ENCODE measurements at regions not wholly inside any gene's neighbourhood (a gene's known extent, or its start where the extent isn't known, plus 50 kb on each side); places are given as distances from the start of the nearest gene placed in this dataset.
A peak's percentile ranks its signal among the peaks of the same experiment; 100 is the strongest.

DNA sequence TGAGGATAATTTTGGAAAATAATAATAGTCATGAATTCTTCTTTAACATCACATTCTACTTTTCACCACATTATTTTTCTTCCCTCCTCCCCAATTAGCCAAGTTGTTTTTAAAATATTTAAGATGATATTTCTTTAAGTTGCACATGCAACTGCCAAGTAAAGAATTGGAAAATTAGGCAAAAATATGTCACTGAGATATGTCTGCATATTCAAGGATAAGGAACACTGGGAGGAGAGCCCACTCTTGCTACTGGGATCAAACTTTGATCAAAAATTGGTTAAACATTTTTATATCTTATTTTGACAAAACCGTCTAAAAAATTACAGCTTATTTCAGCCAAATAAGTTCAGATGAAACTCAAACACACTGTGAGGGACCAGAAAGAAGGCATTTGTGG, 231.2 kb upstream of the TMTC1 start:
- no peak for DNase-seq

DNA sequence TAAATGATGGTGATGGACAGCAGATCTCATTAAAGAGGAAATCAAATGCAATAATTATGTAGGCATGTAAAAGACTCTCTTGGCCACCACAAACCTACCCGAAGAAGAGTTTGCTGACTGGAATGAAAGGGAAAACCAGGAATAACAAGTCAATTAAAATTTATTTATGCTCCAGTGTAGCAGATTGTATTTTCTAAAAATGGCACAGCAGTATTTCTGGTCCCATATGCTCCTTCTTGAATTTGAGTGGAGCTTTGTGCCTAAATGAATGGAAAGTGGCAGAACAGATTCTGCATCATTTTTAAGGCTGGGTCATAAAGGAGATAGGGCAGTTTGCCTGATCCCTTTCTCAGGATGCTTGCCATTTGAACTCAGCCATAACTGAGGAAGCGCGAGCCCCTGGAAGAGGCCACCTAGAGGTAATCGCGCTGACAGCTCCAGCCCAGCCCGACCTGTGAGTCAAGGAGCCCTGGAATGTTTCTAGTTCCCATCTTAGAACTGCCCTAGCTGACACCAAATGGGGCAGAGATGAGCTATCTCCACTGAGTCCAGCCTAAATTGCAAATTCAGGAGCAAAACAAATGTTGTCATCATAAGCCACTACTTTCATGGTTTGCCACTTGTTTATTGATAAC, 229.2 kb upstream of the TMTC1 start:
- DNase-seq, result peak; percentile 3 to 38

DNA sequence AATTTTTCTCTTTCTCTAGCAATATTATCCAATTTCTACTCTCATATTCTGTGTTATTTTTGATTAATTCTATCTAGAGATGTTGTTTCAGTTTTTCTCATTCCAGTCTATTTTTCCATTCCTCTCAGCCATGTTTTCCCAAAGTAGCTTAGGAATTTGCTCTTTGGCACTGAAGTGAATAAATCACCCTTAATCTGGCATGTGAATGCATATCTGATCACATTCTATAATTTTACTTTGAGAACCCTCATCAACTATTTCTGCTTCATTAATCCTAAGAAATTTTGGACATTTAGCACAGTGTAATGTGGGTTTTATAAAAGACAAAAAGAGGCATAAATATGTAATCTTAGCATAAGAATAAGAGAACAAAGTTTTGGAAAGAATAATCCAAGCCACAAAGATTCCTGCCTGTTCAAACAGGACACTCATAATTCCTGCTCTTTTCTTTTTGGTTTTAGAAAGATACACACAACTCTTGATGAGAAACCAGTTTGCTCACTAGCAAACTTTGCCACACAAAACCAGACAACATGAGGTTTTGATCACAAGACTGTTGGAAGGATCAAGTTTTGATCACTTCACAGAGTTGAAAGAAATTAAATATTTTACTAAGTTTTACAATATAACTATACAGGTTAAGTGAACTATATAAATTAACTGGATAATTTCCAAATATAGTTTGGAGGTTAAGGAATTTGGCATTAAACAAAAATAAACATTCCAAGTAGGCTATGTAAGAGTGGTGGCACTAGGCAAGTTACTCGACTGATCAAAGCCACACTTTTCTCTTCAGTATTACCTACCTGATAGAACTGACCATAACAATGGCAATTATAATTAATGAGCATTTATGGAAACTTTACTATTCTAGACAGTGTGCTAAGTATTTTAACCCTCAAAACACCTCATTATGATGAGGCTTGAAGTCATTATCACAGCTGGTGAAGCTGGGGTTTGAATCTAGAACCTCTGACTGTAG, 226.6 kb upstream of the TMTC1 start:
- no peak for DNase-seq

DNA sequence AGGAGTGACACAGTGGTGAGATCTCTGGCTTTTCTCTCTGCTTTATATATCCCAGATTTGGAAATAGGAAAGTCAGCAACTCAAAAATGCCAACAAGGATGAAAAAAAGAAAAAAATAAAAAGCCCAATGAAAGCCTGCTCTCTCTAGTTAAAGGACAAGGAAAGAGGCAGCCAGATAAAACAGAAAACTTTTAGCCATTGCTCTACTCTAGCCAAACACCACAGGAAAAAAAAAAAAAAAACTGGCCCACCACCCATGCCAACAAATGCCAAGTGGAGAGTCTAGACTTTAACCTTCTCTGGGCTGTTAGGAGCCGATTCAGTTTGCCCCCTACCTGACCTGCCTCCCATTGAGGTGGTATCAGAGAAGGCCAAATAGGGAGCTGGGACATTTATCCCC, 222.3 kb upstream of the TMTC1 start:
- DNase-seq, result no peak

DNA sequence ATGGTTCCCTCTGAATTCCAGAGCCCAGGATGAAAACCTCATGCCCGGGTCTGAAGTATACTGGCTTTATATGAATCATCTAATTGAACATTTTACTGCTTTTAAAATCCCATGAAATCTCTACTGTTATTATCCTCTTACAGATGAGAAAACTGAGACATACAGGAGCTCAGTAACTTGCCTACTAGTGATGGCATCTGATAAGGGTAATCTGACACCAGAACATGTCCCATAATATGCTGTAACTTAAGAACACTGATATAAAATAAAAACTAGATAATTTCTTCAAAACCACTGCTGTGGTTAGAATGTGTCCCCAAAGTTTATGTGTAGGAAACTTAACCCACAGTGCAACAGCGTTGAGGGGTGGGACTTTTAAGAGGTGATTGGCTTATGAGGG, 219.6 kb upstream of the TMTC1 start:
- no peak for DNase-seq

DNA sequence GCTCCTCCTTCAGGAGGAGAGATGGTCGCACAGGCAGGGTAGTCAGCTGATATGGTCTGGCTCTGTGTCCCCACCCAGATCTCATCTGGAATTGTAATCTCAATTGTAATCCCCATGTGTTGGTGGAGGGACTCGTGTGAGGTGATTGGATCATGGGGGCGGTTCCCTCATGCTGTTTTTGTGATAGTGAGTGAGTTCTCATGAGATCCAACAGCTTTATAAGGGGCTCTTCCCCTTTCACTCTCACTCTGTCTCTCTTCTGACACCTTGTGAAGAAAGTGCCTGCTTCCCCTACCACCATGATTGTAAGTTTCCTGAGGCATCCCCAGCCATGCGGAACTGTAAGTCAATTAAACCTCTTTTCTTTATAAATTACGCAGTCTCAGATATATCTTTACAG, 218.9 kb upstream of the TMTC1 start:
- peak in 1 of 2 experiments; percentile 2 for DNase-seq

DNA sequence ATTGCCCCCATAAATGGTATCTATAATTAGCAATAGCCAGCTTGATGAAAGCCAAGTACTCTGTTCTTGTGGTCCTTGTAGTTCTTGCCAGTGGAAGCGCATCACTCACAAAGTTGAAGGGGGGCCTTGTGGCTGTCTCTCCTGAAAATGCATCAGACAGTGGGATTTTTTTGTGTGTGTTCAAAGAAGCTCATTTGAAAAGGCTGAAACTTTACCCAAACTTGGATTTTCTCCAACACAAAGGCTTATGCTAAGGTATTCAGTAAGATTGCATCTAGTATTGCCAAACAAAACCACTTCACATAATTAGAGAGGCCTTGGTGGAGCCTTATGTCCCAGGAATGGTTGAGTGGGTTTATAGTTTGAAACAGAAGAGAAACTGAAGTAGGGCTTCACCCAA, 216.7 kb upstream of the TMTC1 start:
- DNase-seq, result peak; percentile 46 to 87

DNA sequence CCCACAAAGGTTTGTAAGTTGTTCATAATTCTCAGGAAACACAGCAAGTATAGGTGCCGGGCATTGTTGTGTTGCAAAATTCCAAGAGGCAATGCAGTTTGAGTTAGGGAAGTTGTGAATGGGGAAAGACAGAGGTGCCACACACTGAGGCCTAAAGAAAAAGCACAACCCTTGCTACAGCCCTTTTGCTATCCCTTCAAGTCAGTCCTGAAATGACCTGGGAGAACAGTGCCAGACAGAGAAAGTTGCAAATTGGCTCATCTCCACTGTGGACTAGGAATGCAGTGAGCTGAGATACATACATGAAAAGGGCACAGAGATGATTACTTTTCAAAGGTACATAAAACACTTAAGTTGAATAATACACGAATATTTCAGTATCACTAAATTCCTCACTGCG, 213.3 kb upstream of the TMTC1 start:
- DNase-seq, result no peak

DNA sequence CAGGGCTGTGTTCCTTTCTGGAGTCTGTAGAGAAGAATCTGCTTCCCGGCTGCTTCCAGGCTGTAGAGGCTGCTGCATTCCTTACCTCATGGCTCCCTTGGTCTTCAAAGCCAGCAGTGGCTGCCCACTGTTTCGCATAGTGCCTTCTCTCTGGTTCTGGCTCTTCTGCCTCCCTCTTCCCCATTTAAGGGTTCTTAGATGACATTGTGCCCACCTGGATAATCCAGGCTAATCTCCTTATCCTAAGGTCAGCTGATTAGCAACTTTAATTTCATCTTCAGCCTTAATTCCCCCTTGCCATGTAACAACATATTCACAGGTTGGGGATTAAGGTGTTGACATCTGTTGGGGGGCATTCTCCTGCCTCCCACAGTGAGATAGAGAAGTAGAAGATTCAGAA, 208.6 kb upstream of the TMTC1 start:
- peak; percentile 86 to 93 for DNase-seq

DNA sequence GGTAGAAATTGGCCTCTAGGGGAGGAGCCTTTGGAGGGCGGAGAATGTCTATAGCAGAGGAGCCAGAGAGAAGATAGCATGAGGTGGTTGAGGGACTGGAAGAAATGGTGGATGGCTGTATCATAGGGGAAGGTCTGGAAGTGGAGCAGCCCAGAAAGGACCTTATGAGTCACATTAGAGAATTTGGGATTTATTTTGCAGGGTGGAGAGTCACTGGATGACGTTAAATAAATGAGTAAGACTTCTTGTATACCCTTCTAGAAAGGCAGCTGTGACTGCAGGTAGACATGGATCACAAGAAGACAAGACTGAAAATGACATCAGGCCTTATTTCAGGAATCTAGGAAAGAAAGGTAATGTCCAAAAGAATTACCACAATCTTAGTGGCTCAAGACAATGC, 208.2 kb upstream of the TMTC1 start:
- no peak for DNase-seq

DNA sequence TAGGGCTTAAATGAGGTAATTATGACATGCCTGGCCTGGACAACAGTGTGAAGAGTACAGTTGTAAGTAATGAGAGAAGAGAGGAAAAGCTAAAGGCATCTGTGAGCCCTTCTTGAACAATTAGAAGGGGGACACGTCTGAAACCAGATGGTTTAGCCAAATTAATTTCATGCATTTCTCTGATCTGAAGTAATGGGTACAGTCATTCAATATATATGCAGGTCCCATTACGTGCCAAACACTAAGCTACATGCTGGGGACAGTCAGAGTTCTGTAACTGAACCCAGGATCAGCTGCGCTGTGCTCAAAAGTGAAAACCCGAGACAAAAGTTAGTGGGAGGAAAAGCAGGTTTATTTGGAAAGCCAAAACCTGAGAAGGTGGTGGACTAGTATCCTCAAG, 207.2 kb upstream of the TMTC1 start:
- peak; percentile 2 to 72 for DNase-seq

DNA sequence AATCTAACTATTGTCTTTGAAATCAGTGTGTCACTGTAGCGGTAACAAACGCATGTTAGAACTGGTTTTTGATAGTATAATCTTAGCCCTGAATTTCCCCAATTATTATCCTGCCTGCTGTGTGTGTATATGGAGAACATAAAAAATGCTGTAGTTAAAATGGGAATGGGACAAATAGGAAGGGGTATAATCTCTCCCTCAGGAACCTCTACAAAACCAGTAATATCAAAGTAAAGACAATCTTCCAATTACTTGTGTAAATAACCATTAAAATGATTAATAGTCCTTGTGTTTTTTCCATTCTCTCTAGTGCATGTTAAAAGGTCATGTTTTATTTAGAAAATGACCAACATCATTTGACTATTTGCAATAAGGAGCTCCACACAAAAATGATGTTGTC, 200.1 kb upstream of the TMTC1 start:
- no peak for DNase-seq

DNA sequence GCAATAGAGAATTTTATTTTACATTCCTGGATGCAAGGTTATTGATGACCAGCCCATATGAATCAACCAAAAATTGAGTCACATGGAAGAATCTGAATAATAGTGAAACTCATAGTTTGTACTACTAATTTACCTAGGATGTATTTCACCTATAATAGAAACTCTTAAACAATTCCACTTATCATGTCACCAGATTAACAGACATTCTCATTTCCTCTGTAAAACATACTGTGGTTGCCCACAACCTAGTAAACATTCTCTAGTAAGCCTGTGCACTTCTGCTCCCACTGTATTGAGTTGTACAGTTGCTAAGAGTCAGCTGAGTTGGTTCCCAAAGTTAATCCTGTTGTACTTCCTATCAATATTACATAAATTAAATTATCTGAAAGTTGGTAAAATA, 196.6 kb upstream of the TMTC1 start:
- DNase-seq, result no peak

DNA sequence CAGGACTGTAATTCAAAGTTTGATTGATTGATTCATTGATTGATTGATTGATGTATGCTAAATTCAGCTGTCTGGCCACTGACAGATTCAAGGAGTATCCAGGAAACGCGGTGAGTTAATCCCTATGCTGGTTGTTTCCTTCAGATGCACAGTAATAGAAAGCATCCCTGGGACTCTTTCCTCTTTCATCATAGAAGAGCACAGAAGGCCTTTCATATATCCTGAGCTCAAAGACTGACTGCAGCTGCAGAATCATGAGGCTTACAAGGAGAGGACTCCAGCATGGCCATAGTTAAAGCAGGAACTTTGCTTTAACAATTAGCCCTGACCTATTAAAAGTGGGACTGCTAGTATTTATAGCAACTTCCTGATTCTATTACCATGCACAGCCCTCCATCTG, 187.7 kb upstream of the TMTC1 start:
- DNase-seq, result no peak

DNA sequence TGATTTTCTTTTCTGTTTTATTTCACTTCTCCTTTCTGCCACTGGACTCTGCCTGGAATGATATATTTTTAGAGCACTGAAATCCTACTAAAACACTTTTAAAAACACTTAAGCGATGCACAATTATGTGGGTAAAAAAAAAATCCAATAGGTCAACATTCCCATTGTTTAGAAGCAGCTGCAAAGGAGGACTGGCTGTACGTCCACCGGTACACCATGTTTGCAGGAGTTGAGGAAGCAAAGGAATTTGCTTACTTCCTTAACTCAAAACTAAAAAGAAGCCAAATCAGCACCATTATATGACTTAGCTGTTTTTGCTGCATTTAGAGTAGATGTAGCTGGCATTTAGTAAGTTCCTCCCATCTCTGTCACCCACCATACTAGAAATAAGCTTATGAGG, 186.8 kb upstream of the TMTC1 start:
- DNase-seq, result no peak

DNA sequence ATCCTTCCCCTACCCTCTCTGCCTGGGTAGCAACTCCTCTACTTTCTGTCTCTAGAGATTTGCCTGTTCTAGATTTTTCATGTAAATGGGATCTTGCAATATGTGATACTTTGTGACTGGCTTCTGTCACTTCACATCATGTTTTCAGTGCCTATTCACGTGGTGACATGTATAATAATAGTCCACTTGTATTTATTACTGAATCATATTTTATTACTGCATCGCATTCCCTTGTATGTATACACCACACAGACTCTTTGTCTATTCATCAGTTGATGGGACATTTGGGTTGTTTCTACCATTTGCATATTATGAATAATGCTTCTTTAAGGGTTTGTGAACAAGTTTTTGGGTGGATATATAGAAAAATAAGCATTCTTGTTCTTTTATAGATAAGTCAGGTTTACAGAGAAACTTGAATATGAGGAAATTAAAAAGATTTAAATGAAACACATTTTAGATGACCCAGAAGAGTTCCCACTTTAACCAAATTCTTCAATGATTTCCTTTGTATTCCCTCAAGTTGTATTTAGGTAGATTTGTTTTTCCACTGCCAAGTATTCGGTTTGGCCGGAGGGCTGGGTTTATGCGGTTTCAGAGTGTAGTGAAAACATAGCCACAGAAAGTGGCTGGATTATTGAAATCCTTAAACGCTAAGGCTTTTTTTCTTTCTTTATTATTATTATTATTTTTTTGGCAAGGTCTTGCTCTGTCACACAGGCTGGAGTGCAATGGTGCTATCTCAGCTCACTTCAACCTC, 178.7 kb upstream of the TMTC1 start:
- DNase-seq, result no peak

DNA sequence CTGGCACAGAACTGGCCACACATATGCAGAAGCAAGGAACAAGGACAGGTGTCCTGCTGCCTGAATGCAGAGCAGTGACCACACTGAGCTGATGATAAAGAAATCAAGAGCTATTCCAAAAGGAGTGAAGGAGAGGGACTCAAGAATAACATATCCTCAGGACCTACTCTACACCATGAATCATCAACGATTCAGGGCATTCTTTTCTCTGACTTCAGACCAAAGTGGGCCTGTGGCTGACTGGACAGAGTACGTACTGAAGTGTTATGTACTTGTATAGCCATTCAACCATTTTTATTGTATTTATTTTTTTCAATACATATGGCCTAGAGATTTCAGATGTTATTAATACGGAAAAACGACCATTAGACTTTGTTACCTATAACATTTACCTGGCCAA, 177.5 kb upstream of the TMTC1 start:
- DNase-seq, result no peak

DNA sequence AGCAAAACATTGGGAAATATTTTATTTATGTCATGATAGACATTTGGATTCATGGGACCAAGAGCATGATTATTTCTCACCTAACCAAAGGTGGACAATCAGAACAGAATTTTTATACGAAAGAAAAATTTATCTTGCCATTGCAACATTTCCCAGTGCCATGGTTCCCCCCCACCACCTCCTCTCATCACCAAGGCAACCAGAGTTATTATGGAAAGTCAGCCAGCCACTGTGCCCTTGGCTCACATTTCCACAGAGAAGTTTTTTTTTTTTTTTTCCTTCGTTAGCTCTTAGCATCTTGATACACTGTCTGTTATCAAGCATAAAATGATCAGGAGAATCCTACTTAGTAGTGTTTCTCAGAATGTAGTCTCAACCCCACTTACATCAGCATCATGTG, 176.4 kb upstream of the TMTC1 start:
- DNase-seq, result no peak

DNA sequence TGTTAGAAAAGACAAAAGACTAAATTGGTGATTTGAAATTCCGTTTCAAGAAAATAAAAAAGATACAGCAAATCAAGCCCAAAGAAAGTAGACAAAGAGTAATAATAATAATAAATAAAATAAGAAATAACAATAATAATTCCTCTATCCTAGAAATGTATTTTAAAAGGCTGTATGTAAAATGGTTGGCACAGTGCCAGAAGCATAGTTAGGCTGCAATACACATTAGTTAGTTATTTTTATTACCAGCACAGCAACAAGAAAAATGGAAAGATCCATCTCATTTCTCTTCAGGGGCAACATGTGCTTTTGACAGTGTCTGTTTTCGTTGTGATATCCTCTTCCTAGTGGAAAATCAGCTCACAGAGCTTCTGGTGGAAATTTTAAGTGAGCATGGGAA, 174.1 kb upstream of the TMTC1 start:
- DNase-seq, result no peak

DNA sequence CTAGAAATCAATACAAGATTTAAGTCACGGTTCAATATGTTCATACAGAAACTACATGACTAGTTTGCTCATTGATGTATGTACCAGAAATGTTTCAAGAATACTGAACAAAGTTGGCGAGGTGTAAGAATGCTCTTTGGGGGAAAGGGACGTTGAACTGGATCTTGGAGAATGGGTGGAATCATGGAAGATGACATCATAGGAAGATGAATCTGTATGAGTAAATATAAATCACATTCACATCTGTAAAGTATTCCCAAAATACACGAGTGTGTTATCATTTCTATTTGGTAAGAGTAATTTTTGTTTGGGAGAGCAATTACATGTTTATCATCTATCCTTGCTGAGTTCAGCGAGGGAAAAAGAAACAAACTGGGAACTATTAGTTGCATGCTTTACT, 162.2 kb upstream of the TMTC1 start:
- DNase-seq, result no peak

DNA sequence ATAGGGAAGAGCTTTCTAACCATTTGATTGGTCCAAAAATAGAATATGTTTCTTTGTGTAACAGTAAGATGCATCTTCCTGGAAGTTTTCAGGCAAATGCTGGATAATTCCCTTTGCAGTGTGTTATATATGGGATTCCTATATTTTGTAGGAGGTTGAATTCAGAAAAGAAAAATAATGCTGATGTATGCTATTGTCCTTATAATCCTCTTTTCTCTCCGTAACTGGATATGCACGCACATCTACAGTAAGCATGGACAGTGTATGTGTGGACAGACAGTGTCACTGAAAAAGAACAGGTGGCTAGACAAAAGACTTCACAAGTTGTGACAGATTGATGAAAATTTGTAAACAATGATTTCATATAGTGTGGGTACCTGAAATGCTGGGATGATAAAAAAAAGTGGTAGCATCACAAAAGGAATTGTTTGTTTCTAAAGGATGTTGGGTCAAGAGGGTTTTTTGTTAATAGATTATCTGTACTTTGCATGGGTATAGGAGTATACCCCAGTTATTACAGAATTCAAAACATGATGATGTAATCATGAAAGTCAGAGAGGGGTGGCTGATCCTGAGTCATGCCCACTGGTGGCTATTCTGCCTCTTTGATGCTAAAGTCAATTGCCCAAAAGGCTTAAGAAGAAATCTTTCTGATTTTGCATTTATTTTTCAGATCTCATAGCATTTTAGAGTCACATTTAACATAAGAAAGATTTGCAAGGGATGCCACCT, 160.7 kb upstream of the TMTC1 start:
- peak; percentile 16 to 74 for DNase-seq

DNA sequence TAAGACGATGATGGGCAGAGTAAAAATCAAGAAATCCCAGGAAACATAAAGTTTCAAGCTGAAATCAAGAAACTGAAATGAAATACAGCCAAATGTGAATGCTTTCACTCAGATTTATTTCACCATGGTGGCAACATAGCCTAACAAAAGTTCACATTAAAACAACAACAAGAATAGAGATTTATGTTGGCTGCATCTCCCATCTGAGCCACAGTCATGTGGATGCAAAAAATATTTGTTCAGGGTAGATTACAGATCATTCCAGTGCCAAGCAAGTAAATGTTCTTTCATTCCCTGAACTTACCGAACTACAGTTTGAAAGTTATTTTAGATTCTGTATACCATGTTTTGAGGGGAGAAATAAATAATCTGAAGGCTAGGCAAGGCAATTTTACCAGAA, 159.9 kb upstream of the TMTC1 start:
- no peak for DNase-seq

DNA sequence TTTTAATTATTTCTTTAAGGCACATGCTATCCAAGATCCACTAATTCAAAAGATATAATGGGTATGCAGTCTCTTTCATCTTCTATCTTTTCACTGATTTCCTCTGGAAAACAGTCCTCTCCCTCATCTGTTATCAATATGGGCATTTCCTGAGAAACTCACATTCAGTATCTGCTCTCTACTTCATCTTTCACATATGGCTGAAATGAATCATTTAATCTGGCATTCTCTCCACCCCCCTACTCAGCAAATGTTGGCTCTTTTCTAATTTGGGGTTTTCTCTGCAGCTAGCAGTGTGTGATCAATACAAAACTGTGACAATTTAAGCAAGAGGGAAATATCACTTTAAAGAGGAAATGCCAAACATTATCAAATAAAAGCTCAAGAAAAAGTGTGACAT, 157.1 kb upstream of the TMTC1 start:
- DNase-seq, result no peak

All from NCI-H524 (cell line).